ENCODE measurements at regions not wholly inside any gene's neighbourhood (a gene's known extent, or its start where the extent isn't known, plus 50 kb on each side); places are given as distances from the start of the nearest gene placed in this dataset.

DNA sequence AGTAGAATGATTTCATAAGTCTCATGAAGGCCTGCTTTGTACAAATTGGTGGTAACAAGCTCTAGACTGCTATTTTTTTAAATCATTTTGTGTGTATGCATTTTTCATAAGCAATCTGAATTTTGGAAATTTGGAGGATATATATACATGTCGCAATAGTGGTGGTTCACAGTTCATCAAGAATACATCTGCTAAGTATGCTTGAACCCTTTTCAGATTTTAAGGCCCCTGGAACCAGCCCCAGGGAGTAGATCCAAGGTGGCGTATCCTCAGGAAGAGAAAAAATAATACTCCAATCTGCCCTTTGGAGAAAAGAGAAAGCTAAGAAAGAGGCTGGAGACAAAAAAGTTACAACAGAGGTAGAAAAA lies 141.6 kb downstream of the HINT1 start:
- H3K27me3 Mint-ChIP-seq (ENCODE audit: low read depth): no peaks in the 10 kb centered on the region
- no peaks in the 10 kb centered on the region for H4K20me1 ChIP-seq (ENCODE audit: control insufficient read depth, insufficient read depth, insufficient read length)
- no peak overlapping the region for H3K4me2 ChIP-seq (ENCODE audit: insufficient read depth, insufficient read length, low read length)
- H4K5ac ChIP-seq (ENCODE audit: insufficient read length, low read depth, low read length): no peak overlapping the region
- H3T11ph ChIP-seq (ENCODE audit: low read length): no peak overlapping the region
- no peaks in the 10 kb centered on the region for H3K79me1 ChIP-seq (ENCODE audit: insufficient read depth, low read depth, low read length, poor library complexity, severe bottlenecking)
- no peak overlapping the region for H2BK20ac ChIP-seq (ENCODE audit: low read depth, low read length, poor library complexity, severe bottlenecking)
- WGBS (ENCODE audit: extremely low coverage, insufficient read length, low lambda C conversion rate): no CpG with 5 or more reads among the region's 2 CpGs
- H3K9me3 Mint-ChIP-seq: no peaks in the 10 kb centered on the region
- H3K27ac ChIP-seq (ENCODE audit: insufficient read length, low read depth, low read length): no peak overlapping the region
- no peak overlapping the region for H3K56ac ChIP-seq (ENCODE audit: insufficient read length, low read depth, low read length)
- no peak overlapping the region for H2BK15ac ChIP-seq (ENCODE audit: low read depth, low read length)
- TF ChIP-seq, protein P1, sequence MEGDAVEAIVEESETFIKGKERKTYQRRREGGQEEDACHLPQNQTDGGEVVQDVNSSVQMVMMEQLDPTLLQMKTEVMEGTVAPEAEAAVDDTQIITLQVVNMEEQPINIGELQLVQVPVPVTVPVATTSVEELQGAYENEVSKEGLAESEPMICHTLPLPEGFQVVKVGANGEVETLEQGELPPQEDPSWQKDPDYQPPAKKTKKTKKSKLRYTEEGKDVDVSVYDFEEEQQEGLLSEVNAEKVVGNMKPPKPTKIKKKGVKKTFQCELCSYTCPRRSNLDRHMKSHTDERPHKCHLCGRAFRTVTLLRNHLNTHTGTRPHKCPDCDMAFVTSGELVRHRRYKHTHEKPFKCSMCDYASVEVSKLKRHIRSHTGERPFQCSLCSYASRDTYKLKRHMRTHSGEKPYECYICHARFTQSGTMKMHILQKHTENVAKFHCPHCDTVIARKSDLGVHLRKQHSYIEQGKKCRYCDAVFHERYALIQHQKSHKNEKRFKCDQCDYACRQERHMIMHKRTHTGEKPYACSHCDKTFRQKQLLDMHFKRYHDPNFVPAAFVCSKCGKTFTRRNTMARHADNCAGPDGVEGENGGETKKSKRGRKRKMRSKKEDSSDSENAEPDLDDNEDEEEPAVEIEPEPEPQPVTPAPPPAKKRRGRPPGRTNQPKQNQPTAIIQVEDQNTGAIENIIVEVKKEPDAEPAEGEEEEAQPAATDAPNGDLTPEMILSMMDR (conservative IDR thresholded peaks at IDR 0.05): no peak
- H3K79me2 ChIP-seq (ENCODE audit: insufficient read depth, low read length): no peaks in the 10 kb centered on the region
- no peak for DNase-seq
- H4K91ac ChIP-seq (ENCODE audit: insufficient read length, low read depth, low read length): no peak overlapping the region
- no peak overlapping the region for H3K18ac ChIP-seq (ENCODE audit: insufficient read length, low read depth, low read length)
- H3K9me3 ChIP-seq (ENCODE audit: control insufficient read depth, low read depth, low read length): no peaks in the 10 kb centered on the region
- no peak overlapping the region for H3K4me3 Mint-ChIP-seq
- no peak overlapping the region for H3K27ac Mint-ChIP-seq
- no peak overlapping the region for H4K8ac ChIP-seq (replicated peaks; ENCODE audit: insufficient read length, low read depth, low read length)
- no peaks in the 10 kb centered on the region for H3K36me3 Mint-ChIP-seq (ENCODE audit: insufficient read depth in 1 of 3, low read depth in 3 of 3)
- H3K4ac ChIP-seq (ENCODE audit: low read depth, low read length): no peak overlapping the region
- H2BK5ac ChIP-seq (ENCODE audit: insufficient read length, low read length): no peak overlapping the region
- no peaks in the 10 kb centered on the region for H3K27me3 ChIP-seq (ENCODE audit: insufficient read depth, low read length)
- no peak overlapping the region for H2AFZ ChIP-seq (ENCODE audit: low read length)
- no peak overlapping the region for H2BK120ac ChIP-seq (ENCODE audit: low read depth, low read length, poor library complexity, severe bottlenecking)
- H3K14ac ChIP-seq (ENCODE audit: insufficient read depth, low read length): no peak overlapping the region
- H3K23me2 ChIP-seq (ENCODE audit: insufficient read length, low read depth, low read length, poor library complexity, severe bottlenecking): no peaks in the 10 kb centered on the region
- H3K23ac ChIP-seq (ENCODE audit: insufficient read length, low read depth, low read length): no peak overlapping the region
- H2AK5ac ChIP-seq (ENCODE audit: insufficient read length, low read length): no peak overlapping the region
- H3K4me1 Mint-ChIP-seq: no peaks in the 10 kb centered on the region
- H3K9ac ChIP-seq (ENCODE audit: extremely low read depth, insufficient read length, low read length): no peak overlapping the region
- H2BK12ac ChIP-seq (ENCODE audit: insufficient read length, low read depth, low read length): no peak overlapping the region
- no peaks in the 10 kb centered on the region for H3K4me1 ChIP-seq (ENCODE audit: insufficient read depth, low read length)
